ENCODE measurements at regions not wholly inside any gene's neighbourhood (a gene's known extent, or its start where the extent isn't known, plus 50 kb on each side); places are given as distances from the start of the nearest gene placed in this dataset.

DNA sequence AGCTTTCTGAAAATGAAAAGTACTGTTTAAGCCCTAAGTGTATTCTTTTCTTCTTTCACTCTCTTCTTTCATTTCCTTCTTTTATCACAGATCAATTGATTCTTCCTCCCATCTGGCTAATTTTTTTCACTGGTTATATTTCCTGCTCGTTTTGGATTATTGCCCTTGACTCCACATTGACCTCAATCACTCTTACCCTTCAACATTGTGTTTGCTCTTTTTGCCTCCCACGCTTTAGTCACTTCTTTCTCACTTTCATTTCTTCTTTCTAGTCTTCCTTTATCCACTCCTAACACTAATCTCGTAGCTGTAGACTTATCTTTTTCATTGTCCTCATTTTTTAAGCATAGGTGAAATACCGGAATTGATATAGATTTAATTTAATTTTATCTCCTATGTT, 320.3 kb upstream of the VRK2 start:
- no peaks in the 10 kb centered on the region for H3K36me3 ChIP-seq (ENCODE audit: control insufficient read depth in 2 of 3, insufficient read depth in 3 of 3, low read length in 3 of 3)
- TF ChIP-seq, protein P1, sequence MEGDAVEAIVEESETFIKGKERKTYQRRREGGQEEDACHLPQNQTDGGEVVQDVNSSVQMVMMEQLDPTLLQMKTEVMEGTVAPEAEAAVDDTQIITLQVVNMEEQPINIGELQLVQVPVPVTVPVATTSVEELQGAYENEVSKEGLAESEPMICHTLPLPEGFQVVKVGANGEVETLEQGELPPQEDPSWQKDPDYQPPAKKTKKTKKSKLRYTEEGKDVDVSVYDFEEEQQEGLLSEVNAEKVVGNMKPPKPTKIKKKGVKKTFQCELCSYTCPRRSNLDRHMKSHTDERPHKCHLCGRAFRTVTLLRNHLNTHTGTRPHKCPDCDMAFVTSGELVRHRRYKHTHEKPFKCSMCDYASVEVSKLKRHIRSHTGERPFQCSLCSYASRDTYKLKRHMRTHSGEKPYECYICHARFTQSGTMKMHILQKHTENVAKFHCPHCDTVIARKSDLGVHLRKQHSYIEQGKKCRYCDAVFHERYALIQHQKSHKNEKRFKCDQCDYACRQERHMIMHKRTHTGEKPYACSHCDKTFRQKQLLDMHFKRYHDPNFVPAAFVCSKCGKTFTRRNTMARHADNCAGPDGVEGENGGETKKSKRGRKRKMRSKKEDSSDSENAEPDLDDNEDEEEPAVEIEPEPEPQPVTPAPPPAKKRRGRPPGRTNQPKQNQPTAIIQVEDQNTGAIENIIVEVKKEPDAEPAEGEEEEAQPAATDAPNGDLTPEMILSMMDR (IDR thresholded peaks at IDR 0.05; ENCODE audit: borderline replicate concordance, extremely low read depth, insufficient read depth) = no peak
- H3K9me3 ChIP-seq (ENCODE audit: control insufficient read depth in 2 of 3, insufficient read depth in 1 of 3, low read length in 3 of 3) = no peaks in the 10 kb centered on the region
- no peak overlapping the region for H3K4me3 ChIP-seq (ENCODE audit: low read length in 3 of 3)
- FAIRE-seq = no peak
- H3K4me1 ChIP-seq (ENCODE audit: control insufficient read depth in 2 of 3, insufficient read depth in 2 of 3, low read depth in 1 of 3, low read length in 3 of 3) = no peaks in the 10 kb centered on the region
- intact Hi-C loops (cut with DNase I) = no loop called here
- H3K27me3 ChIP-seq (ENCODE audit: control insufficient read depth, insufficient read depth, low read length) = no peaks in the 10 kb centered on the region
- DNase-seq = no peak
- H3K9ac ChIP-seq (ENCODE audit: low read length in 3 of 3) = no peak overlapping the region
- H3K27ac ChIP-seq (ENCODE audit: low read depth in 2 of 2, low read length in 2 of 2) = no peak overlapping the region

DNA sequence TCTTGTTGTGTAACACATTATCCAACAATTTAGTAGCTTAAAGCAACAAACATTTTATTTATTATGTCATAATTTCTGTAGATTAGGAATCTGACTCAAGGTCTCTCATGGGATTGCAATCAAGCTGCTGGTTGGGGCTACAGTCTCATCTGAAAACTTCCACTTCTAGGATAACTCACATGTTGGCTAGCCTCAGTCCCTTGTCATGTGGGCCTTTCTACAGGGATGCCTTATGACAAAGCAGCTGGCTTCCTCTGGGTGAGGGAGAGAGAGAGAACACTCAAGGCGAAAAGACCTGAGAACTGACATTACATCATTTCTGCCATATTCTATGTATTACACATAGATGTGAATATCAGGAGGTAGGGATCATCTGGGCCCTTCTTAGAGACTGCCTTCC, 317.9 kb upstream of the VRK2 start:
- H3K9me3 ChIP-seq (ENCODE audit: control insufficient read depth in 2 of 3, insufficient read depth in 1 of 3, low read length in 3 of 3) = no peaks in the 10 kb centered on the region
- H3K36me3 ChIP-seq (ENCODE audit: control insufficient read depth in 2 of 3, insufficient read depth in 3 of 3, low read length in 3 of 3) = no peaks in the 10 kb centered on the region
- no peak for DNase-seq
- intact Hi-C loops (cut with DNase I) = no loop called here
- H3K9ac ChIP-seq (ENCODE audit: low read length in 3 of 3) = no peak overlapping the region
- TF ChIP-seq, protein P1 (IDR thresholded peaks at IDR 0.05; ENCODE audit: borderline replicate concordance, extremely low read depth, insufficient read depth) = no peak
- no peak for FAIRE-seq
- H3K27me3 ChIP-seq (ENCODE audit: control insufficient read depth, insufficient read depth, low read length) = no peaks in the 10 kb centered on the region
- H3K4me3 ChIP-seq (ENCODE audit: low read length in 3 of 3) = no peak overlapping the region
- H3K4me1 ChIP-seq (ENCODE audit: control insufficient read depth in 2 of 3, insufficient read depth in 2 of 3, low read depth in 1 of 3, low read length in 3 of 3) = no peaks in the 10 kb centered on the region
- no peak overlapping the region for H3K27ac ChIP-seq (ENCODE audit: low read depth in 2 of 2, low read length in 2 of 2)

DNA sequence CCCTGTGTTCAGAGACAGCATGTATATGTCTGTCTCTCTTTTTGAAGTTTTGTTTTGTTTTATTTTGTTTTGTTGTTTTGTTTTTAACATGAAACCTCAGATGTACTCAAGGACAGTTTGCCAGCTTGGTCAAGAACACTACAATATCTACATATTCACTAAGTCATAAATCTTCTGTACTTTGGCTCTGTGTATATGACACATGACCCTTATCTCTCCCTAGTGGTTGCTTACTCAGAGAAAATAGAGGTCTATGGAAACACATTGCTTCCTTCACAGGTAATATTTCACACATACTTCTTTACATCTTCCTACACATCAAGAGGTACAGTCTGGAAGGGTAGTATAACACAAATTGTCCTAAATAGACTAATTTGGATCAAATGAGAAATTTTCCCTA, 312.6 kb upstream of the VRK2 start:
- intact Hi-C loops (cut with DNase I) = no loop called here
- DNase-seq = no peak
- Histone ChIP-seq H3K27me3 (ENCODE audit: control insufficient read depth, insufficient read depth, low read length) (no peaks in the 10 kb centered on the region), H3K4me1 (ENCODE audit: control insufficient read depth in 2 of 3, insufficient read depth in 2 of 3, low read depth in 1 of 3, low read length in 3 of 3) (no peaks in the 10 kb centered on the region), H3K36me3 (ENCODE audit: control insufficient read depth in 2 of 3, insufficient read depth in 3 of 3, low read length in 3 of 3) (no peaks in the 10 kb centered on the region), H3K27ac (ENCODE audit: low read depth in 2 of 2, low read length in 2 of 2) (no peak overlapping the region), H3K9ac (ENCODE audit: low read length in 3 of 3) (no peak overlapping the region), H3K9me3 (ENCODE audit: control insufficient read depth in 2 of 3, insufficient read depth in 1 of 3, low read length in 3 of 3) (no peaks in the 10 kb centered on the region), H3K4me3 (ENCODE audit: low read length in 3 of 3) (no peak overlapping the region)
- TF ChIP-seq, protein P1 (IDR thresholded peaks at IDR 0.05; ENCODE audit: borderline replicate concordance, extremely low read depth, insufficient read depth) = no peak
- FAIRE-seq = no peak

DNA sequence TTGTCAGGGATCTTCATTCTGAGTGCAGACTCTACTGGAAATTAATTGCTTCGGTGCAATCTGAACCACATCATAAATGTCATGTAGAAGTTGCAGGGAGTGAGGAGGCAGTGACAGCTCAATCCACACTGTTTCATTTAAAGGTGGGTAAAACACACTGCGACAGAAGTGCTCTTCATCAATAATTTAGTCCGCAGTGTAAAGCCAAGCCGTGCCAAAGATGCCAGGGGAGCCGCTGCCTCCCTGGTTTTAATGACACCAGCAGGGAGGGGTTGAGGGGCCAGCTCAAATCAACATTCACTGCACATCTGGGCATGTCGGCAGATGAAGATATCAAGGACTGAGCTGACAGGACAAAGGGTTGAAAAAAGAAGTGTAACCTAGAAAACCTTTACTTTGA, 305.7 kb upstream of the VRK2 start:
- no peak overlapping the region for H3K4me3 ChIP-seq (ENCODE audit: low read length in 3 of 3)
- no peaks in the 10 kb centered on the region for H3K36me3 ChIP-seq (ENCODE audit: control insufficient read depth in 2 of 3, insufficient read depth in 3 of 3, low read length in 3 of 3)
- no peak for DNase-seq
- TF ChIP-seq, protein P1 (IDR thresholded peaks at IDR 0.05; ENCODE audit: borderline replicate concordance, extremely low read depth, insufficient read depth) = no peak
- H3K4me1 ChIP-seq (ENCODE audit: control insufficient read depth in 2 of 3, insufficient read depth in 2 of 3, low read depth in 1 of 3, low read length in 3 of 3) = no peaks in the 10 kb centered on the region
- H3K9me3 ChIP-seq (ENCODE audit: control insufficient read depth in 2 of 3, insufficient read depth in 1 of 3, low read length in 3 of 3) = no peaks in the 10 kb centered on the region
- FAIRE-seq = no peak
- H3K9ac ChIP-seq (ENCODE audit: low read length in 3 of 3) = no peak overlapping the region
- H3K27me3 ChIP-seq (ENCODE audit: control insufficient read depth, insufficient read depth, low read length) = no peaks in the 10 kb centered on the region
- intact Hi-C loops (cut with DNase I) = no loop called here
- H3K27ac ChIP-seq (ENCODE audit: low read depth in 2 of 2, low read length in 2 of 2) = no peak overlapping the region

Data from kidney (tissue), 13 donors.